DMS153 treated with DMSO at 0.1 percent for 48 hours (cell line): ENCODE measurements at regions not wholly inside any gene's neighbourhood (a gene's known extent, or its start where the extent isn't known, plus 50 kb on each side); places are given as distances from the start of the nearest gene placed in this dataset.
A peak's percentile ranks its signal among the peaks of the same experiment; 100 is the strongest.

Source experiments
- DNase-seq: peaks from one replicate; lab custom pipeline; 2025; ENCODE audit not compliant: unreplicated experiment; lab: John Stamatoyannopoulos, UW

DNA sequence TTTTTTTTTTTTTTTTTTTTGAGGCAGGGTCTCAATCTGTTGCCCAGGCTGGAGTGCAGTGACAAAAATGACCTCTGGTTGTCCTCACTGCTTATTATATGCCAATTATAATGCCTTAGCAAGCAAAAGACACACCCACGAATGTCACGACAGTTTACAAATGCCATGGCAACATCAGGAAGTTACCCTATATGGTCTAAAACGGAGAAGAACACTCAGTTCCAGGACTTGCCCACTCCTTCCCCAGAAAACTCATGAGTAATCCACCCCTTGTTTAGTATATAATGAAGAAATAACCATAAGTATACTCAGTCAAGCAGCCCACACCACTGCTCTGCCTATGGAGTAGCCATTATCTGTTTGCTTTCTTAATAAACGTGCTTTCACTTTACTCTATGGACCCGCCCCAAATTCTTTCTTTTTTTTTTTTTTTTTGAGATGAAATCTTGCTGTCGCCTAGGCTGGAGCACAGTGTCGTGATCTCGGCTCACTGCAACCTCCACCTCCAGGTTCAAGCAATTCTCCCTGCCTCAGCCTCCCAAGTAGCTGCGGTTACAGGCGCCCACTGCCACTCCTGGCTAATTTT lies 106.2 kb downstream of the SMIM20 start:
- DNase-seq, result no peak

DNA sequence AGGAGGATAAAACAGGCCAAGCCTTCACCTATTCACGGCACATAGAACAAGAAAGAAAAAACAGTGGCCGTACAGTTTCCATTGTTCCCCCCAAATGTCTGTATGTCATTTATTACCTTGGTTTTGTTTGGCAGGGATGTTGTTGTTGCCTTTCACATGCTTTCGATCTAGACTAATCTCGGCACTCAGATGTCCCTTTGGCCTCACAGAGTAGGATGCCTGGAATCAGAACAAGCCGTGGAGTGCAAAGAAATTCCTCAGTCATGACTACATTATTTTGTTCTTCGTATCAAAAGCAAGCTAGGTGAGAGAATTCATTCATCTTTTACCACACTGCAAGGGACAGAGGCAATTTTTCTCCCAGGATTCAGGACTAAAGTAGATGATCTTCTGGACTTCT lies 106.9 kb downstream of the SMIM20 start:
- DNase-seq, result no peak

DNA sequence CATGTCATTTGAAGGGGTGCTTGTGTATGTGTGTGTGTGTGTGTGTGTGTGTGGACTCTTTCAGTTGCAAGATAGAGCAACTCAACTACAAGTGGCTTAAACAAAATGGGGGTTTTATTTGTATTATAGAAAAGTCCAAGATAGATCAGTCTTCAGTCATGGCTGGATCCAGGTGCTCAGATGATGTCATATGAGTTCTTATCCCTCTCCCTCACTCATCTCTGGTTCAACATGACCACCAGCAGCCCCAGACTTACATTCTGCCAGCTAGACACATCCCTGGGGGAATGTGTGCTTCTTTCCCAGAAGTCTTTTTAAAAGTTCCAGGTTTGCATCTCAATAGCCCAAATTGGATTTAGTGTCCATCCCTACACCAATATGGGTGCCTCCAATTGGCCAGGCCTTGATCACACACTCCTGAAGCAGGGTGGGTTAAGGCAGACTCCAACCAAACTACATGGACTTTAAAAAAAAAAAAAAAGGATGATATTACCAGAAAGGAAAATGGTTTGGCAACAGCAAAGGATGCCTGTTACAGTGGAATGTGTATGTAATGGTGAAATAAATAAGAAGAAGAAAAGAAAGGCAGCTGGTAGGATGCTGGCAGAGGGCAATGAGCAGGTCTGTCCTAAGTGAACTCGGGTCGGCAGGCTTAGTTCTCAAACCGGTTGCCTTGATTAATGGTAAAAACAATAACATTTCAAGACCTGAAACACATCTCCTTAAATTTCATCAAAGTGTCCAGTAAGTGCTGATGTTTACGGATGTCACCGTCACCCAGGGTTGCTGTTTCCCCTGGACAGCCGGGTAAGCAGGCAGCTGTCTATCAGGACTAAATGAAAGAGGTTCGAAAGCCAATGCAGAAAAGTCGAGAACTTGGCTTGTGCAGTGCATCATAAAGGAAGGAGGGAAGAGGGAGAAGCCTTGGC lies 107.7 kb downstream of the SMIM20 start:
- DNase-seq, result no peak

DNA sequence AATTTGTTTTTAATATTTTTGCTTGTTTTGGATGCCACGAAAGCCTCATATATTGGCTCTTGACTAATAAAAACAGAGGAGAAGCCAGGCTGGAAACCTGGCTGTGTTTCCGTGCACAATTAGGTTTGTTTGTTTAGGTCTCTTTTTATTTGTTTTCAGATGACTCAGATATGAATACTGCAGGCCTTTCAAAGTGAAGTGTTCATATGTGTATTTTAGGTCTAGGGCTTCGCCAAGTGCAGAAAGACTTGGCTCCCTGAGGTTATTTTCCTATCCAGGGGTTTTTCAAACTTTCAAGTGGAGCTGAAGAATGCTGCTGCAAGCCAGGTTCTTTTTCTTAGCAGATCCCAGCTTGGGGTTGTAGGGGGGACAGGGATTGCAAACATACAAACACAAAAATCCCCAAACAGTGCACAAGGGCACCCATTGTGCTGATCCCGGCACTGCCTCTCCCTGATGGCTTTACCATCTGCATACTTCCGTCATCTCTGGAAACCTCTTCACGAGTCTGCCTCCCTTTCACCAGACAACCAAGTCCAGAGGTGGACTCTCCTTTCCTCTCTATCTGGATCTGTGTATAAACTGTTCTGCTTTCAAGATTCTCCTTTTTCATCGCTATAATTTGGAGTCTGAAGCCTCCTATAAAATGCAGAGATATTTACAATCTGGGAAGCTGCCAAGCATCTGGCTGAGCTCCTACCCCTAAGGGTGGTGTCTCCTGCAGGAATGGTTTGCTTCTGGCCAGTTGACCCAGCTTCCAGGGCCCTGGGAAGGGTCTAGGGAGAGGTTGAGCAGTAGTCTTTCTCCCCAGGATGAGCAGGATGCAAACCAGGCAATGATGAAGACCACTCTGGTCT lies 108.6 kb downstream of the SMIM20 start:
- DNase-seq, result peak; percentile 68

DNA sequence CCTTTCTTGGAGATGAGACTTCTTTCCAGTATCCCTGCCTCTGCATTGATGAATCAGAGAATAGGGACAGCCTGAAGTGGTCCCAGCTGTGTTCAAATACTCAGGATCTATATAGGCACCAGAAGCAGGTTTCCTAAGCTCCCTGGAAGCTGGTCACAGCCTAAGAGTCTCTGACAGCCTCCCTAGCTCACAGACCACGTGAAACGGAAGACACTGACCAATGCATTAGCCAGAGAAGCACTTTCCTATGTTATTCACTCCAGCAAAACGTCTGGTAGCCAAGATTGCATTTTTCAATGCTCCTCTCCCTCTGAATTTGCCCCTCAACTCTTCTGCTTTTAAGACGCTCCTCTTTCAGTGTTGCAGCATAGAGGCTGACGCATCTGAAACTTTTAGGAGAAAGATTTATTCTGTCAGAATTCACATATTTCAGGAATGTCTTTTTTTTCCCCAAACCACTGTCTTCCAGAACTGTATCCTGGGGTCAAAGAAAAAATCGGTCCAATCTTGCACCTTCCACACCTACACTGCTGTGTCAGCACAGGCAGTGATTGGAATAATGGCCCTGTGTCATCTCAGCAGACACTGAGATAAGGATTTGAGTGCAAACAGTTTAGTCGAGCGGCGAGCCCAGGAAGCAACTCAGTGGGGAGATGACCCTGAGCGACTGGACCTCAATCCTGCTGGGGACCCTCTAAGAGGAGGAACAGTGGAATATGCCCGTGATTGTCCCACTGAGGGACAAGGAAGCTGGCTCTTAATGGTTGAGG lies 109.4 kb downstream of the SMIM20 start:
- DNase-seq, result no peak

DNA sequence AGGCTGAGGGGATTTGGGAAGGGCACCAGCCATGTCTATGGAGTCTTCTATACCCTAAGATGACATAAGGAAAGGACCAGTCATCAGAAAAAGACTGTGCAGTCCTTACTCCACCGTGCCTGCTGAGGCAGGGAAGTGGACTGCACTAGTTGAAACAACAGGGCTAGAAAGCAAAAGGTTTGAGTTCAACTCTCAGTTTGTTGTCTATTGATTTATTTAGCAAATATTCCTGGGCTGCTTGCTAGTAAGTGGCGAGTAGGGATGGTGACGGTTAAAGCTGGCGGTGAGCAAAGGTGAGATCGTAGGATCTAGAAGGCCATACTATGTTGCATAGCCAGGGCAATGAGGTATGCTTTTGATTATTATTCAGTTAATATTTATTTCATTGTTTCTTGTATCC lies 110.1 kb downstream of the SMIM20 start:
- DNase-seq, result no peak

DNA sequence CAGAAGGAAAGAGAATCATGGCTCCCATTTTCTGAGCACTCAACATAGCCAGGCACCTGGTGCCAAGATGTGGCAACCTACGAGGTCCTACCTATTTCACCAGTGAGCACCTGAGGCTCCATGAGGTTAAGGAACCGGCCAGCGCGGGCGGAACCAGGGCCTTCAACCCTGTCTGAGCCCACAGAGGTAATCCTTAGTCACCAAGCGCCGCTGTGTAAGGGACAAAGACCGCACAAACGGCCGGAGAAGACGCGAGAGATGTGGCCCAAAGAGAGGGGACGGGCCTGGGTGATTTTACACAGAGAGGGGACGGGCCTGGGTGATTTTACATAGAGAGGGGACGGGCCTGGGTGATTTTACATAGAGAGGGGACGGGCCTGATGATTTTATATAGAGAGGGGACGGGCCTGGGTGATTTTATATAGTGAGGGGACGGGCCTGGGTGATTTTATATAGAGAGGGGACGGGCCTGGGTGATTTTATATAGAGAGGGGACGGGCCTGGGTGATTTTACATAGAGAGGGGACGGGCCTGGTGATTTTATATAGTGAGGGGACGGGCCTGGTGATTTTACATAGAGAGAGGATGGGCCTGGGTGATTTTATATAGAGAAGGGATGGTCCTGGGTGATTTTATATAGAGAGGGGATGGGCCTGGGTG lies 114.2 kb downstream of the SMIM20 start:
- no peak for DNase-seq

DNA sequence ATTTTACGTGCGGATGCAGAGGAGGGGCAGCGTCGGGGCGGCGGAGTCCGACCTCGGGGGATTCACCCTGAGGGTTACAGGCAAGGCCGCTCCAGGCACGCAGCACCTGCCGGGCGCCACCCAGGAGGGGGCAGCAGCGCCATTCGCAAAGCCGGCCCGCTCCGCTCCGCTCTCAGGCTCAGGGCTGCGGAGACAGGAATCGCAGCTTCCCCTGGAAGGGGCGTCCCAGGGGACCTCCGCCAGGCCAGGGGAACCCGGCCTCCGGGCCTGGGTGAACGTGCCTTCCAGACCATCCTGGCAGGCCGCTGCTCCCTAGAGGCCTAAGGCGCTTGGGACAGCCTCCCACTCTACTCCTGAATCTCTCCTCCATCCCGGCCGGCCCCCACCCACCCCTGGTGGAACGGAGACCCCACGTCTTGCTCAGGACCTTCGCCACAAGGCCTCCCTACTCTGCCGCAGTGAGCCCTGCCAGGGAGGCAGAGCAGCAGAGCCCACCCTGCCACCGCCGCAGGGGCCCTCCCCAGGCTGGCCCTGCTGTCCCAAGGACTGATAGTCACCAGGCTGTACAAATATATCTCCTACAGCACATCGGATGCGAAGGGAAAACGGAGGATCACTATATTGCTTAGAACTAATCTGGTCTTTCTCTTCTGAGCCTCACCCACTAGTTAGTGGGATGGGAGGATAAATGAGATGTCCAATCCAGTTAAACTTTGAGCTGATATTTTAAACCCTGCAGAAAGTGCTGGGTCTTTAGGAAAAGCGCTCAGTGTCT lies 115.0 kb downstream of the SMIM20 start:
- no peak for DNase-seq

DNA sequence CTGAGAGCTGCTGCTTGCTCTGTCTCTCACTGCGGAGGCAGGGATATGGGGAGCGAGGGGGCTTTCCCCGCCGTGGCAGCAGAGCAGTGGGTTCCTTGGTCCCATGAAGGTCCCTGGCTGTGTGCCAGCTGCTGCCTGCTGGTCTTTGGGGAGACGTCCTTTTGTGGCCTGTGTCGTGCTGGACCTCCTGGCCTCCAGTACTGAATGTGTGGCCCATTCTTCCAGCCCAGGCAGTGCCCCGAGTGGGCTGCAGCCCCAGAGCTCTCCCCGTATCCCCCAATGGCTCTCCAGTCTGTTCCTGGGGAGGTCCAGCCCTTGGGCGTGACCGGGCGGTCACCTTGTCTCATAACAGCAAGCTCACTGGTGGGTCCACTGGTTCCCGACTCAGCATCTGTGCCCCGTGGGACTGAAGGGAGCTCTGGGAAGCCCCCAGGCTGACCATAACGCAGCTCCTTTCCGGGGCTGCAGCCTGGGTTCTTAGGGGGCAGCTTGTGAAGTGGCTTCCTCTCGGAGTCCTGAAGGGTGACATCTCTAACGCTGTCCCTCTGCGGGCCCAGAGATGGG lies 115.6 kb downstream of the SMIM20 start:
- DNase-seq, result no peak

DNA sequence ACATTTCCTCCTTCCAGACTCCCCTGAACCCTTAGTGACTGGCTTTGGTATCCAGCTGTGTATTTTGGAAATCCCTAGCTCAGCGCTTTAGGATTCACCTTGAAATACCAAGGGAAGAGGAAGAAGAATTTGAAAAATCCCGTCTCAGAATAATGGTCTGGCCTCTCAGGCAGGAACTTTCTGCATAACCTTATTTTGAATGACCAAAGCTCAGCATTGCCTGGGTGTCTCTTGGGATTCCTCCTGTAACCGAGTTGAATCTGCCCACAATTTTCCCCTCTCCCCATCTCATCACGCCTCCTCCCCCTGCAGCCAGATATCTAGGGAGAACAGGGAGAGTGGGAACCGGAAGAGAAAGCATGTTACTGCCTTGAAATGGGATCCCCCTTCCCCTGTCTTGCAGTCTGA lies 116.2 kb downstream of the SMIM20 start:
- DNase-seq, result no peak

DNA sequence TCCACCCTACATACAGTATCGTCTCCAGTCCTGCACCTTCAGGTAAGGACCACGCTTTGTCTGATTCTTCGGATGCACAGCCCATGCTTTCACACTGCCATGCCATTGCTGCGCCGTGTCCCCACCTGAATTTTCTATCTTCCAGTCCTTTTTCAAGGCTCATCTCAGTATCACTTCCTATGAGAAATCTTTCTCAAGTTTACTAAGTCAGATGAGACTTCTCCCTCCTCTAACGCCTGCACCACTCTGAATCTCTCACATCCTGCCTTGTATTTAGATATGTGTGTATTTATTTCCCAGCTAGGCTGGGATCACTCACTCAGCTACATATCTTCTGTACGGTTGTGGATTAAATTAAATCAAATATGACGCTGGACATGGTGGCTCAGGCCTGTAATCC lies 116.8 kb downstream of the SMIM20 start:
- no peak for DNase-seq

DNA sequence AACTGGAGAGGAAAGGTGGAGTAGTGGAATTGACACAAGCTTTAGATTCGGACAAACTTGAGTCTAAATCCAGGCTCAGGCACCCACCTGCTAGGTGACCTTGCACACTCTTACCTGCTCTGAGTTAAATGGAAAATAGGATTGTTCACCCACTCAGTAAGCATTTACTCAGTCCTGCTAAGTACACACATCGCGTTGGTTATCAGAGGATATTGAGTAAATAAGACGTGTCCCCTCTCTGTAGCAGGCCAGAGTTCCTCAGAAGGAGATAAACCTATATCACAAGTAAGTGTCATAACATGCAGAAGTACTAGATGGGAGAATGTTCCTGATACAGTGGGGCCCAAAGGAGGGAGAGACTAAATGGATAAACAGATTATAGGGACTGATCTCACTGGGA lies 117.7 kb downstream of the SMIM20 start:
- no peak for DNase-seq

DNA sequence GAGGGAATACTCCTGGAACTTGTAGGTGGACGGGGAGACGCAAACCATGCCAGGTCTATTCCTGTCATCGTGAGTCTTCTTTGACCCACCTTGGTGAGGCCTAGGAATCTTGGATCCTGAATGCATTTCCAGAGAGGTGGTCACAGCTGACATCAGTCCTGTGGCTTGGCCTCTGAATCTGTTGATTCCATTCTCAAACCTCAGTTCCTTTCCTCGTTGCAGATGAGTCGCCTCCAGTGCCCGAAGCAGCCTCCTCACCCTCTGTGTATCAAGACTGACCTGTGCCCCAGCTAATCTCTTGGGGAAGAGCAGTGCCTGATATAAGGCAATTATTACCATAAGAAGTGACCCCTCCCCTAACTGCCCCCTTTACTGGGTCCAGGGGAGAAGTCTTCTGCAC lies 118.1 kb downstream of the SMIM20 start:
- no peak for DNase-seq

DNA sequence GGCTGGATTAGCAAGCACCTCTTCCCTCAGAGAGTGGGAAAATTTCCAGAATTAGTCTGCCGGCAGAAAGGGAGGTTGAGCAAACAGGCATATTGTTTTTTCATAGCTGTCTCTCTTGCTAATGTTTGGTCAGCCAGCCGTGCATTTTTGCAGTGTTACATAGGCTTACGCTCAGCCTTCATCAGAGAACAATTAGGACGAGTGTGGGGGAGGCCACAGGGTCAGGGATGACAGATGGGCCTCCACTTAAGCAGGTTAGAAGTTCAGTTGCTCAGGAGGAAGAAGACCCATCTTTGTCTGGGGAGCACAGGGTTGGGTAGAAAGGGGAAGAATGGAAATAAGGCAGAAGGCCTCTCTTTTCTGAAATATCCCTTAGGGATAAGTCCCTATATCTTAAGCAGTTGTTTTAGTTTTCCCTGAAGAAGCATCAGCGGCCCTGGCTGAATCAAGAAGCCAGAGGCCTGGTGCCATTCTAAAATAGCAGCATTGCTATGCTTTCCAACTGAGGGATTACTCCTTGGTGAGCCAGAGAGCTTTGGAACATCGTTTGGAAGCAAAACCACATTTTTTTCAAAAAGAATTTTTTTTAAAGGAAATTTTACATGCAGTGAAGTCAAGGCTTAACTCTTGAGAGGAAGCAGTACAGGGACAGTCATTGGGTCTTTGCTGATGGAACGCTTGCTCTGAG lies 118.8 kb downstream of the SMIM20 start:
- no peak for DNase-seq

DNA sequence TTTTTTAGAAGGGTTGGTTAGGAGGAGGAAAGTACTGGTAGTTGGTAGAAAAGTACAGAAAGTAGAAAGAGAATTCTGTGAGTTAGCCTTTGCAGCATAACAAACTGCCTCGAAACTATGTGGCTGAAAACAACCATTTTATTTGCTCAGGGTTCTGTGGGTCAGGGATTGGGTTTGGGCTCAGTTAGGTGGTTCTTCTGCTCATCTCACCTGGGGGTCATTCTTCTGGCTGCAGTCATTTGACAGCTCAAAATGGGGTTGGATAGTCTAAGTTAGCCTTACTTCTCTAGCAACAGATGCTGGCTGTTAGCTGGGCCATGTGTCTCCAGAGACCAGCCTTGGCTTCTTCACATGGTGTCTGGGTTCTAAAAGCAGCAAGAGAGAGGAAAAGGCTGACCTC lies 119.4 kb downstream of the SMIM20 start:
- no peak for DNase-seq

DNA sequence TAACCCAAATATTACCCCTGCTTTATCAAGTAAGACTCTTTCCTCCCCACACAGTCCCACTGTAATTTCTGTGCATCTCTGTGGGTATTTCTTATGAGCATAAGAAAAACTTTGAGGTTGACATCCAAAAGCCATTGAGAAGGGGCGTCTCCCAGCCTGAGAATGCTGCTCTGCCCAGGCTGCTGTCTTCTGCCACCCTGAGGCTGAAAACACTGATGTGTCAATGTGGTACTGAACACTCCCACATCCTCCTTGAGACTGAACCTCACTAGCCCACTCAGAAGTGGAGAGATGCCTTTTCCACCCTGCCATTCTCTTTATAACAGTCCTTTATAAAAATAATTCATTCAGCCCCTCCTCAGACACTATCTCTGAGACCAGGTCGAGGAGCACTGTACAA lies 120.8 kb downstream of the SMIM20 start:
- DNase-seq, result no peak

DNA sequence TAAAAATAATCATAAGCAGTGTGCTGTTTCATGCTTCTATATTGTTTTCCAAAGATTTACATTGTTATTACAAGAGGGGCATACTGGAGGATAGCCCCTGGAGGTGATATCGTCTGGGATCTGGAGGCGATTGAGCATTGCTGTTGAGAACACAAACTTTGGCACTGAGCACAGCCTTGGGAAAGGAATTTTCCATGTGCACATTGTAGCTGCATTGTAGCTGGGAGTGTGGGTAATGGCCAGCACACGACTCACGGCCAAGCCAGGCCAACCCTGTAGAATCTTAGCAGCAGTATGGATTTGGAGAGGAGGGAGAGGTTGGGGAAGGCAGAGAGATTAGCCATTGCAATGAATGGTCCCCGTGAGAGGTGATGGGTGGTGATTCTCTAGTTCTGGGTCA lies 121.9 kb downstream of the SMIM20 start:
- DNase-seq, result no peak

DNA sequence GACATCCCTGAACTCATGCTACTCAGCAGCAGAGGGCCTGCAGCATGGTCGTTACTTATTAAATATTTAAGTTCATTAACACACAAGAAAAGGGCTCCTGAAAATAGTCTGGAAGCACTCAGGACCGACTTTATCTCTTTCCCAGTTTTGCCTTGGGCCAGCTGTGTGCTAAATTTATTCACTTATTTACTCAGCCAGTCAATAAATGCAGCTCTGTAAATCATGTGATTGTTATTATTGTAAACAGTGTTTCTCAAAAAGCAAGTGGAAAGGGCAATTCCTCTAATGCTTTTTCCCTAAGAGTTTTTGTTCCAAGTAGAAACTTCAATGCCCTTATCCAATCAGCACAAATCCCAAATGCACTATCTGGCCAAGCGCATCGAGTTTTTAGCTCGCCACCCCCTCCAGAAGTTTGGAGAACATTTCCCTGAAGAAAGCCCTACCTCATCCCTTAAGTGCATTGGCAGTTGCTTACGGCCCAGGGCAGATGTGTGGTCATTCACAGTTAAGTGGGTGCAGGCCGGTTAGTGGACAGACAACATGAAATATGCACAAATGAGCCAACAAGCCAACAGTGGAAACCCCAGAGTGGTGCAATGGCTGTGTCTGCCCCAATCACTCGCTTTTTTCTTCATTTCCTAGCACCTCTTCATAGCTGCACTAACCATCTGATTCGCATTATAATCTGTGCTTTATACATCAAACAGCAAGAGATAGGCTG lies 125.8 kb downstream of the SMIM20 start:
- no peak for DNase-seq
